K562 (cell line): ENCODE measurements at regions not wholly inside any gene's neighbourhood (a gene's known extent, or its start where the extent isn't known, plus 50 kb on each side); places are given as distances from the start of the nearest gene placed in this dataset.
"Not testable (repeated sequence)": the region's sequence is repeated elsewhere in the genome, so short reads cannot be mapped to it uniquely, and the experiment has no call there.

Experiments used
- ADNP ChIP-seq: fragments of 200-800 bp; sonication (Bioruptor generic); IDR thresholded peaks from 2 replicates; pipeline ENCODE4 v1.6.1; 2016; ENCODE audit warnings: missing genetic modification characterization, missing compliant biosample characterization
- ATF1 ChIP-seq, 2 experiments: fragments of 450-650 bp in 1 of 2; IDR thresholded peaks; 2 replicates each; pipeline ENCODE4 v1.6.1; 2016; ENCODE audit warnings: missing compliant biosample characterization in 1 of 2, missing genetic modification characterization in 1 of 2
- CTBP1 ChIP-seq: fragments of 450-650 bp; IDR thresholded peaks from 2 replicates; pipeline ENCODE4 v1.6.1; 2016; ENCODE audit warnings: borderline replicate concordance
- HDAC2 ChIP-seq: fragments of 450-650 bp; IDR thresholded peaks from 2 replicates; pipeline ENCODE4 v1.6.1; 2016; ENCODE audit warnings: mild to moderate bottlenecking
- HDAC8 ChIP-seq: fragments of 450-650 bp; IDR thresholded peaks from 2 replicates; pipeline ENCODE4 v1.6.1; 2016; ENCODE audit warnings: mild to moderate bottlenecking, missing genetic modification characterization, moderate library complexity, missing compliant biosample characterization
- HMGN3 ChIP-seq: IDR thresholded peaks from 2 replicates; pipeline ENCODE4 v1.6.1; 2011; ENCODE audit warnings: borderline replicate concordance, low read depth, mild to moderate bottlenecking, mixed read lengths, low read length; ENCODE audit not compliant: insufficient read length; ENCODE audit errors: extremely low read depth
- JUND ChIP-seq, 2 experiments: IDR thresholded peaks; 2 replicates in 1 of 2; 3 replicates in 1 of 2; pipeline ENCODE4 v1.6.1; 2011; ENCODE audit warnings: borderline replicate concordance in 2 of 2, low read depth in 2 of 2, low read length in 2 of 2, improper control_type of control experiment in 1 of 2, missing biosample characterization in 1 of 2, missing genetic modification characterization in 1 of 2, missing genetic modification reagents in 1 of 2
- KDM1A ChIP-seq, 2 experiments: fragments of 450-650 bp; IDR thresholded peaks; 2 replicates each; pipeline ENCODE4 v1.6.1; 2016; ENCODE audit warnings: mild to moderate bottlenecking in 2 of 2
- KLF16 ChIP-seq: IDR thresholded peaks from 2 replicates; pipeline ENCODE4 v1.6.1; 2016; ENCODE audit warnings: antibody characterized with exemption
- MECOM ChIP-seq: fragments of 250-450 bp; sonication (Bioruptor Pico); IDR thresholded peaks from 2 replicates; pipeline ENCODE4 v1.8.0; 2022; ENCODE audit warnings: inconsistent platforms
- NBN ChIP-seq: fragments of 450-650 bp; IDR thresholded peaks from 2 replicates; pipeline ENCODE4 v1.6.1; 2016; ENCODE audit warnings: low read depth, mild to moderate bottlenecking
- NCOA4 ChIP-seq: fragments of 450-650 bp; IDR thresholded peaks from 2 replicates; pipeline ENCODE4 v1.6.1; 2018; ENCODE audit warnings: mild to moderate bottlenecking; ENCODE audit not compliant: partially characterized antibody
- RB1 ChIP-seq: fragments of 450-650 bp; IDR thresholded peaks from 2 replicates; pipeline ENCODE4 v1.6.1; 2017; ENCODE audit warnings: low read depth, mild to moderate bottlenecking
- SMARCA4 ChIP-seq: fragments of 450-650 bp; IDR thresholded peaks from 2 replicates; pipeline ENCODE4 v1.6.1; 2016
- SOX6 ChIP-seq: fragments of 450-650 bp; IDR thresholded peaks from 2 replicates; pipeline ENCODE4 v1.6.1; 2014; ENCODE audit warnings: mild to moderate bottlenecking
- SP1 ChIP-seq: sonication (generic); formaldehyde crosslinking; IDR thresholded peaks from 2 replicates; pipeline ENCODE4 v1.8.1; 2022; ENCODE audit warnings: mild to moderate bottlenecking, missing genetic modification reagents
- TCF3 ChIP-seq: sonication (generic); formaldehyde crosslinking; IDR thresholded peaks from 2 replicates; pipeline ENCODE4 v1.4.0; 2020; ENCODE audit warnings: mild to moderate bottlenecking, missing genetic modification reagents
- ZNF584 ChIP-seq: fragments of 200-800 bp; sonication (Bioruptor generic); IDR thresholded peaks from 2 replicates; pipeline ENCODE4 v1.6.1; 2016; ENCODE audit warnings: low read depth, mild to moderate bottlenecking, missing genetic modification characterization, missing compliant biosample characterization
- ZNF586 ChIP-seq: fragments of 450-650 bp; formaldehyde crosslinking; conservative IDR thresholded peaks from 2 replicates; pipeline ENCODE4 v1.4.0; 2020; ENCODE audit warnings: mild to moderate bottlenecking, moderate library complexity
- TF ChIP-seq, protein P1 (sequence below): fragments of 250-450 bp; sonication (Bioruptor Pico); IDR thresholded peaks from 2 replicates; pipeline ENCODE4 v1.4.0; 2020; ENCODE audit warnings: mild to moderate bottlenecking, moderate library complexity, borderline replicate concordance
- TF ChIP-seq, protein P2 (sequence below): IDR thresholded peaks from 2 replicates; pipeline ENCODE4 v1.6.1; 2014; ENCODE audit warnings: antibody characterized with exemption
- TF ChIP-seq, protein P3 (sequence below): fragments of 250-450 bp; sonication (Bioruptor Pico); IDR thresholded peaks from 2 replicates; pipeline ENCODE4 v1.9.0; 2021; ENCODE audit warnings: mild to moderate bottlenecking
- TF ChIP-seq, protein P4 (sequence below): fragments of 250-450 bp; sonication (Bioruptor Pico); IDR thresholded peaks from 2 replicates; pipeline ENCODE4 v1.8.0; 2022; ENCODE audit warnings: moderate library complexity, mild to moderate bottlenecking, inconsistent platforms

DNA sequence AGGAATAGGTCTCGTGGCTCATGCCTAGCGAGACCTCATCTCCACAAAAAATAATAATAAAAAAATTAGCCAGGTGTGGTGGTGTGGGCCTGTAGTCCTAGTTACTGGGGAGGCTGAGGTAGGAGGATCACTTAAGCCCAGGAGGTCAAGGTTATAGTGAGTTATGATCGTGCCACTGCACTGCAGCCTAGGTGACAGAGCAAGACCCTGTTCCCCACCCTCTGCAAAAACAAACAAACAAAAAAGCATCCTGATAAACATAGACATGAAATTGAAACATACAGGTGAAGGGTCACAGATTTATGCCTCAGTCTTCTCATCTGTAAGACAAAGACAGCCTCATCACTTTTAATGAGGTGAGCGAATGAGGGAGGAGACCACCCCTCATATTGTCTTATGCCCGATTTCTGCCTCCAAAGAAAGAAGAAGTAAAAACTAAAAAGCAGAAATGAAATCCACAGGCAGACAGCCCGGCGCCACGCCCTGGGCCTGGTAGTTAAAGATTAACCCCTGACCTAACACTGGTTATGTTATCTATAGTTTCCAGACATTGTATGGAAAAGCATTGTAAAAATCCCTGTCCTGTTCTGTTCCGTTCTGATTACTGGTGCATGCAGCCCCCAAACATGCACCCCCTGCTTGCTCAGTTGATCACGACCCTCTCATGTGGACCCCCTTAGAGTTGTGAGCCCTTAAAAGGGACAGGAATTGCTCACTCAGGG lies 138.5 kb downstream of the OR2B2 start (continued):
- TF ChIP-seq, protein P1, sequence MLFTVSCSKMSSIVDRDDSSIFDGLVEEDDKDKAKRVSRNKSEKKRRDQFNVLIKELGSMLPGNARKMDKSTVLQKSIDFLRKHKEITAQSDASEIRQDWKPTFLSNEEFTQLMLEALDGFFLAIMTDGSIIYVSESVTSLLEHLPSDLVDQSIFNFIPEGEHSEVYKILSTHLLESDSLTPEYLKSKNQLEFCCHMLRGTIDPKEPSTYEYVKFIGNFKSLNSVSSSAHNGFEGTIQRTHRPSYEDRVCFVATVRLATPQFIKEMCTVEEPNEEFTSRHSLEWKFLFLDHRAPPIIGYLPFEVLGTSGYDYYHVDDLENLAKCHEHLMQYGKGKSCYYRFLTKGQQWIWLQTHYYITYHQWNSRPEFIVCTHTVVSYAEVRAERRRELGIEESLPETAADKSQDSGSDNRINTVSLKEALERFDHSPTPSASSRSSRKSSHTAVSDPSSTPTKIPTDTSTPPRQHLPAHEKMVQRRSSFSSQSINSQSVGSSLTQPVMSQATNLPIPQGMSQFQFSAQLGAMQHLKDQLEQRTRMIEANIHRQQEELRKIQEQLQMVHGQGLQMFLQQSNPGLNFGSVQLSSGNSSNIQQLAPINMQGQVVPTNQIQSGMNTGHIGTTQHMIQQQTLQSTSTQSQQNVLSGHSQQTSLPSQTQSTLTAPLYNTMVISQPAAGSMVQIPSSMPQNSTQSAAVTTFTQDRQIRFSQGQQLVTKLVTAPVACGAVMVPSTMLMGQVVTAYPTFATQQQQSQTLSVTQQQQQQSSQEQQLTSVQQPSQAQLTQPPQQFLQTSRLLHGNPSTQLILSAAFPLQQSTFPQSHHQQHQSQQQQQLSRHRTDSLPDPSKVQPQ (CRISPR knock-in tag) = peak; percentile 52; the same call in 1 of the 2 replicates
- TF ChIP-seq, protein P2, sequence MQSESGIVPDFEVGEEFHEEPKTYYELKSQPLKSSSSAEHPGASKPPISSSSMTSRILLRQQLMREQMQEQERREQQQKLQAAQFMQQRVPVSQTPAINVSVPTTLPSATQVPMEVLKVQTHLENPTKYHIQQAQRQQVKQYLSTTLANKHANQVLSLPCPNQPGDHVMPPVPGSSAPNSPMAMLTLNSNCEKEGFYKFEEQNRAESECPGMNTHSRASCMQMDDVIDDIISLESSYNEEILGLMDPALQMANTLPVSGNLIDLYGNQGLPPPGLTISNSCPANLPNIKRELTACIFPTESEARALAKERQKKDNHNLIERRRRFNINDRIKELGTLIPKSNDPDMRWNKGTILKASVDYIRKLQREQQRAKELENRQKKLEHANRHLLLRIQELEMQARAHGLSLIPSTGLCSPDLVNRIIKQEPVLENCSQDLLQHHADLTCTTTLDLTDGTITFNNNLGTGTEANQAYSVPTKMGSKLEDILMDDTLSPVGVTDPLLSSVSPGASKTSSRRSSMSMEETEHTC = peak; percentile 77
- peak; percentile 56; the same call in 1 of the 2 replicates for TF ChIP-seq CTBP1
- TF ChIP-seq SMARCA4 = peak; percentile 99
- TF ChIP-seq ATF1 (CRISPR knock-in tag; IDR thresholded peaks at IDR 0.05) = not testable (repeated sequence)
- TF ChIP-seq ATF1 (tag; IDR thresholded peaks at IDR 0.05) = peak; percentile 51; the same call in 1 of the 2 replicates
- peak; percentile 86; the same call in 1 of the 2 replicates for TF ChIP-seq ZNF584 (CRISPR knock-in tag)
- TF ChIP-seq KLF16 = peak; percentile 96
- peak; percentile 59; the same call in 1 of the 2 replicates for TF ChIP-seq ADNP (tag)
- 0 out of 2 replicates have a peak, but pooled peaks have one; percentile 50 for TF ChIP-seq ZNF586 (CRISPR knock-in tag)
- 0 out of 2 replicates have a peak, but pooled peaks have one; percentile 9 for TF ChIP-seq MECOM
- peak; percentile 56 for TF ChIP-seq HMGN3
- TF ChIP-seq NCOA4 = peak; percentile 21
- TF ChIP-seq, protein P3, sequence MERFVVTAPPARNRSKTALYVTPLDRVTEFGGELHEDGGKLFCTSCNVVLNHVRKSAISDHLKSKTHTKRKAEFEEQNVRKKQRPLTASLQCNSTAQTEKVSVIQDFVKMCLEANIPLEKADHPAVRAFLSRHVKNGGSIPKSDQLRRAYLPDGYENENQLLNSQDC (CRISPR knock-in tag) = 0 out of 2 replicates have a peak, but pooled peaks have one; percentile 43
- TF ChIP-seq, protein P4, sequence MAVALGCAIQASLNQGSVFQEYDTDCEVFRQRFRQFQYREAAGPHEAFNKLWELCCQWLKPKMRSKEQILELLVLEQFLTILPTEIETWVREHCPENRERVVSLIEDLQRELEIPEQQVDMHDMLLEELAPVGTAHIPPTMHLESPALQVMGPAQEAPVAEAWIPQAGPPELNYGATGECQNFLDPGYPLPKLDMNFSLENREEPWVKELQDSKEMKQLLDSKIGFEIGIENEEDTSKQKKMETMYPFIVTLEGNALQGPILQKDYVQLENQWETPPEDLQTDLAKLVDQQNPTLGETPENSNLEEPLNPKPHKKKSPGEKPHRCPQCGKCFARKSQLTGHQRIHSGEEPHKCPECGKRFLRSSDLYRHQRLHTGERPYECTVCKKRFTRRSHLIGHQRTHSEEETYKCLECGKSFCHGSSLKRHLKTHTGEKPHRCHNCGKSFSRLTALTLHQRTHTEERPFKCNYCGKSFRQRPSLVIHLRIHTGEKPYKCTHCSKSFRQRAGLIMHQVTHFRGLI (CRISPR knock-in tag) = peak; percentile 61; the same call in 1 of the 2 replicates
- TF ChIP-seq JUND (IDR thresholded peaks at IDR 0.05; ENCODE audit: borderline replicate concordance, low read depth, low read length) = peak; percentile 53; the same call in 1 of the 2 replicates
- TF ChIP-seq JUND (tag; IDR thresholded peaks at IDR 0.05; ENCODE audit: borderline replicate concordance, low read depth, low read length) = peak; percentile 11; the same call in 2 of the 3 replicates
- TF ChIP-seq SP1 (CRISPR knock-in tag) = peak; percentile 54; the same call in 1 of the 2 replicates
- peak; percentile 98 for TF ChIP-seq SOX6
- peak; percentile 81 for TF ChIP-seq NBN
- 0 out of 2 replicates have a peak, but pooled peaks have one; percentile 51 for TF ChIP-seq HDAC8 (tag)
- peak; percentile 99 for TF ChIP-seq TCF3 (CRISPR knock-in tag)
- peak; percentile 99 for TF ChIP-seq HDAC2
- peak; percentile 100 for TF ChIP-seq KDM1A (IDR thresholded peaks at IDR 0.05)
- TF ChIP-seq RB1 = 0 out of 2 replicates have a peak, but pooled peaks have one; percentile 11
